AG08395 (cell line): ENCODE measurements at regions not wholly inside any gene's neighbourhood (a gene's known extent, or its start where the extent isn't known, plus 50 kb on each side); places are given as distances from the start of the nearest gene placed in this dataset.
"Not testable (repeated sequence)": the region's sequence is repeated elsewhere in the genome, so short reads cannot be mapped to it uniquely, and the experiment has no call there.

Source experiments
- DNase-seq: peaks from one replicate; pipeline ENCODE4 v3.0.0; 2012; ENCODE audit warnings: mixed read lengths, low spot score

DNA sequence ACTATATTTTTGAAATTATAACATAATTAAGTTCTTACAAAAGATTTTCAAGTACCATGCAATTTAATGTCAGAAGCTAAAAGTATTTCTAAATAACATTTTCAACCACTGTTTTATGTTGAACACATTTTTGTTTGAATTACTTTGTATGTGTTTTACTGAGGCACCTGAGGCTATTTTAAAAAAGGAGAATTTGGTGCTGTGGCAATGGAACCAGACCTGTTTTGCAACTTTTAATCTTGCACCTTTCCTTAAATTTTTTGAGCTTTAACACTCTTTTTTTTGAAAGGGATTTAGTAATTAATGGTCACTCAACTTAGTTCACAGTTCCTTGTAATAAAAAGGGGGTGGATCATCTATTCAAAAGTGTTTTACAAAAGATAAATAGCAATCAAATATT lies 561.6 kb downstream of the ZBBX start:
- DNase-seq = no peak

GRCh38 chr3:166817269-166817668 lies 562.8 kb downstream of the ZBBX start:
- DNase-seq = not testable (repeated sequence)

DNA sequence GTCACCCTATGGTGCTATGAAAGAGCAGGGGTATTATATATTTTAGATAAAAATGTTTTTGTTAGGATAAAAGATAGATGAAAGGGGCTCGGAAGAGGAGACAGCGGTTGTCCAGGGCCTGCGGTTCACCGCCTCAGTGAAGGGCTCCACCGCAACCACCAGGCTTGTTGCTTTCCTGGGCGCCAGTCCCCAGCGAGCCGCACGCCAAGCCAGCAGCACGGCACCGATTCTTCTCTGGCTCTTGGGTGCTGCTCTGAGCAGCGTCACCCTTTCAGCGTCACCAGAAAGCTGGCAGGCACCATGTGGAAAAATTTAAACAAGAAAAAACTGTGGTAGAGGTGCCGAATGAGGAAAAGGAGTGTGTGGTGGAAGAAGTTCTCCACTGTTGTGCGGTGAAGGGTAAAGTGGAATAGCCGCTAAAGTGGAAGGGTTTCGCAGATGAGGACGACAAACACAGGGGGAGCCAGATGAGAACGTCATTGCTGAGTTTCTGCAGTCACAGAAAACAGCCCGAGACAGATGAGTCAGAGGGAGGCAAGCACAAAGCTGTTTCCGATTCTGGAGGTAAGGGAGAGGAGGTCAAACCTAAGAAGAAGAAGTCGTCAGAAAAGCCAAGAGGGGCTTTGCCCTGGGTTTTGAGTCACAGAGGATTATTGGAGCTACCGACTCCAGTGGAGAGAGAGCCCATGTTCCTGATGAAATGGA lies 569.2 kb downstream of the ZBBX start:
- DNase-seq = no peak

GRCh38 chr3:166809520-166809919 lies 570.6 kb downstream of the ZBBX start:
- DNase-seq = no peak

- DNase-seq = no peak
These were observed 591.2 kb downstream of the ZBBX start for GRCh38 chr3:166788936-166789335.

DNA sequence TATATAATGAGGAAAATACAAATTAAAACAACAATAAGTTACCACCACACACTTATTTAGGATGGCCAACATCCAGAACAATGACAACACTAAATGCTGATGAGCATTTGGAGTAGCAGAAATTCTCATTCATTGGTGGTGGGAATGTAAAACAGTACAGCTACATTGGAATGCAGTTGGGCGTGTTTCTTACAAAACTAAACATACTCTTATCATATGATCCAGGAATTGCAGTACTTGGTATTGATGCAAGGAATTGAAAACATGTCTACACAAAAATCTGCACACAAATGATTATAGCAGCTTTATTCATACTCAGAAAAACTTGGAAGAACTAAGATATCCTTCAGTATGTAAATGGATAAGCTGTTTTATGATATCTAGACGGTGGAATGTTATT lies 594.2 kb downstream of the ZBBX start:
- DNase-seq = no peak

DNA sequence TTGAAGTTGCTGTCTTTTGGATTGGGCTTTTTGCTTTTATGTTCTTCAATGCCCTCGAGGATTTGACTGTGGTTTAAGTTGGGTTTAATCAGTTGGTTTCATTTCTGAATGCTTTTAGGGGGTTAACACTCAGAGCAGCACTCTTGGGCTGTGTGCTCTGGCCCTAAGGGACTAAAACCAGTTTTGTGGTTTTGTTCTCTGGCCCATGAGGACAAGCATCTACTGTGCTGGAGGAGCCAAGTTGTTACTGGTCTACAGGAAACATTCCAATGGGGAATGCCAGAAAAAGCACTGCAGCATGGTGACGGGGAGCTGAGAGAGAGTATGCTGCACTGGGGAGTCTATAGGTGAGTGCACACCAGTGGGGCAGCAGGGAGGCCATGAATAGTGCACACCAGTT lies 596.9 kb downstream of the ZBBX start:
- DNase-seq = no peak

DNA sequence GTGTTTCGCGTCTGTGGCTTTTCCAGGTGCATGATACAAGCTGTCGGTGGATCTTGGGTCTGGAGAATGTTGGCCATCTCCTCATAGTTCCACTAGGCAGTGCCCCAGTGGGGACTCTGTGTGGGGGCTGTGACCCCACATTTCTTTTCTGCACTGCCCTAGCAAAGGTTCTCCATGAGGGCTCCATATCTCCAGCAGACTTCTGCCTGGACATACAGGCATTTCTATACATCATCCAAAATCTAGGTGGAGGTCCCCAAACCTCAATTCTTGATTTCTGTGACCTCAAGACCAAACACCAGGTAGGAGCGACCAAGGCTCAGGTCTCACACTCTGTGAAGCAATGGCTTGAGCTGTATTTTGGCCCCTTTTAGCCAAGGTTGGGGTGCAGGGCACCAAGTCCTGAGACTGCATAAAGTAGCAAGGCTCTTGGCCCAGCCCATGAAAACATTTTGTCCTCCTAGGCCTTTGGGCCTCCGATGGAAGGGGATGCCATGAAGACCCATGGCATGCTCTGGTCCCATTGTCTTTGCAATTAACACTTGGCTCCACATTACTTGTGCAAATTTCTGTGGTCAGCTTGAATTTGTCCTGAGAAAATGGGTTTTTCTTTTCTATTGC lies 615.3 kb downstream of the ZBBX start:
- no peak for DNase-seq

DNA sequence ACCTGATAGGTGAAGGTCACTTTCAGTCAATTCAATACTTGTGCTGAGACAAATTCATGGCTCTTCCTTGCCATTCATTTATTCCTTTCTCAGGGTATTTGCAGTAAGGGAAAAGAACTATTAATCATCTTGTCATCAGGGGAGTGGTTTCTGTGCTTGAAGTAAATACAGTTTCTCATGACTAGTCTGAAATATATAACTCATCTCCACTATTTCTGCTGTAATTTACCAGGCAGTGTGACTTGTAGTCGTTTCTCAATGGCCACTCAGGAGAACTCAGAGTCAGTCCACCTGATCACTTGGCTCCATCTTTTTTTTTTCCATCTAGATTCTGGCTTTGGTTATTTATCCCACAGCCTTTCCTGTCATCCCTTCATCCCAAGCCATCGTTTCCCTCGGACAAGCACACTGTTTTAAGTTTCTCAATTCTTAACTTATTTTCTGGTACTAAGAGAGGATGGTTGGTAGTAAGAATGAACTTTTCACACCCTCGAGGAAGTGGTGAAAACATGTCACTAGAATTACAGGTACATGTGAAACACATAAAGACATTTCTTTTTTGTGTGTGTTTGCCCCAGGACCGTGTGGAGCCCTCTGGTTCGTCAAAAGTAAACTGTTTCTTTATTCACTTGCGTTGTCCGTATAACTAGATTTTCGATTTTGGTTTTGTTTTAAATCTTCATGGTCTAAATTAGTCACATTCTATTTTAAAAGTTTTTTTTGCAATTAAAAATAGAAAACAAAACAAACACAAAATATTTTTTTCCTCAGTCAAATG lies 620.2 kb downstream of the ZBBX start:
- DNase-seq = no peak

DNA sequence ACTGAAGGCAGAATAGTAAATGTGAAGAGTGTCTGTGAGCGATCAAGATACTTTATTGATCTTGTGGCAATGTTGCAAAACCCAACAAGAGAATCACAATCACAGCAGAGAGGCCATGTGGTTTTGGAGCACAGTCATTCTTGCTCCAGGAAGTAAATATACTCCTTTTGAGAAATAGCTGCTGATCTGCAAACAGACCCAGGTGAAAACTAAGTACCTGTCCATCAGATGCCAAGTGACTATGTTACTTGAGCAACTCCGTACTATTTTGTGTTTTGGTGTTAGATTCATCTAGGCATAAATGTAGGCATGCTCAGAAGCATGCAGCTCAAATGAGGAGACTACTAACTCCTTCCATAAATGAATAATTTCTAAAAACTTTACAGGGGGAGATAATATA lies 627.9 kb downstream of the ZBBX start:
- DNase-seq = no peak

- no peak for DNase-seq
These were observed 636.5 kb downstream of the ZBBX start for GRCh38 chr3:166743481-166744134.

GRCh38 chr3:166734734-166735133 lies 645.4 kb downstream of the ZBBX start:
- no peak for DNase-seq

- no peak for DNase-seq
These were observed 648.4 kb downstream of the ZBBX start for GRCh38 chr3:166731701-166732100.

DNA sequence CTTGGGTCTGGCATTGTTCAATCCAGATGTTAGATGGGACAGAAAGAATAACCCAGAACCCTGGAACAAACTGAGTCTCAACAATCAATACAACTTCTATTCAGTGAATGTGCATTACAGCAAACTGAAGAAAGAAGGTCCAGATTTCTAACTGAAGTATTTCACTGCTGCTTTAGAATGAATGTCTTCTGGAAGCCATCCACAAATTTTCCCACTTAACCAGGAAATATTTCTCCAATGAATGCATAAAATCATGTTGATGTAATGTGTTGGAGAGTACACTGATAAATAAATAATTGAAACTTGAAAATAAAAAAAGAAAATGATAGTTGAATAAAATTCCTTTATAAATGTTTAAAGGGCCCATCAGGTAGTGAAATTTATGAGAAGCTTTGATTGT lies 658.6 kb downstream of the ZBBX start:
- DNase-seq = no peak

DNA sequence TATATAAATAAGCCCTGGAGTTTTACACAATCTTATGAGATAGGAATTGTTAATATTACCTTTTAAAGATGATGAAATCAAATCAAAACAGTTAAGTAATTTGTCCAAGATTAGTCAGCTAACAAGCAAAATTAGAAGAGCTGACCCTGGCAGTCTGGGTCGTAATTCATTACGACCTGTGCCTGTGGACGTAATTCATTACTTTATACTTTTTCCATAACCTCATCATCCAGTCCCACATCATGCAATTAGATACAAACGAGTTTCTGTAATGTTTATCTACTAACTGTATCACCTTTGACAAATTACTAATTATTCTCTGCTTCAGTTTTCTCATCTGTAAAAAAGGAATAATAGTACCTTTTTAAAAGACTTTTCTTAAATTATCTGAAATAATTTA lies 665.9 kb downstream of the ZBBX start:
- DNase-seq = no peak

GRCh38 chr3:166713787-166714186 lies 666.3 kb downstream of the ZBBX start:
- no peak for DNase-seq

GRCh38 chr3:166706094-166706493 lies 674.0 kb downstream of the ZBBX start:
- DNase-seq = no peak

- no peak for DNase-seq
These were observed 682.6 kb downstream of the ZBBX start for GRCh38 chr3:166697495-166697894.

- no peak for DNase-seq
These were observed 684.0 kb downstream of the ZBBX start for GRCh38 chr3:166696103-166696502.

- DNase-seq = no peak
These were observed 691.4 kb downstream of the ZBBX start for GRCh38 chr3:166688665-166689064.

GRCh38 chr3:166685246-166685645 lies 694.9 kb downstream of the ZBBX start:
- DNase-seq = no peak

GRCh38 chr3:166684077-166684476 lies 696.0 kb downstream of the ZBBX start:
- not testable (repeated sequence) for DNase-seq

DNA sequence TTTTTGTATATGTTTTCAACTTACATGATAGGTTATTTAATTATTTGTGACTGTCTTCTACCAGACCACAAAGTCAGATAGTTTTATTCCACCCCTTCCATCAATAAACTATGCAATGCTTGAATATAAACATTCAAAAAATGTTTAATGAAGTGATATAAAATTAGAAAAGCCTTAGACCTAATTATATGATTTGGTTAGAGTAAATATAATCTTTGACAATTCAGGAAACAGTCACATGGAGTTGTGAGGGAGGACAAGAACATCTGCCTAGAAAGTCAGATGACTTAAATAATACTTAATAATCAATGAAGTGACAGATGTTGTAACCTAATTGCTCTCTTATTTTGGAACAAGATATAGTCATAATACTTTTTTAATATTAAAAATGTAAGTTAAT lies 710.3 kb downstream of the ZBBX start:
- DNase-seq = no peak
